Ovary (tissue), 7 donors: ENCODE measurements at regions not wholly inside any gene's neighbourhood (a gene's known extent, or its start where the extent isn't known, plus 50 kb on each side); places are given as distances from the start of the nearest gene placed in this dataset.

Experiments
- DNase-seq, 5 donors: peaks; one replicate each; pipeline ENCODE4 v3.0.0-alpha.2; 2019 to 2020
- H3K27ac ChIP-seq, 2 donors: fragments of 200-600 bp; one replicate each; pipeline versions ENCODE4 v1.5.1 to v1.8.0; 2019 to 2022
- H3K27me3 ChIP-seq: fragments of 200-600 bp; one replicate; pipeline ENCODE4 v1.8.0; 2022
- H3K36me3 ChIP-seq: fragments of 200-600 bp; sonication (generic); one replicate; pipeline ENCODE4 v1.5.1; 2019
- H3K4me1 ChIP-seq: one replicate; pipeline ENCODE4 v1.8.1; 2013; ENCODE audit warnings: mild to moderate bottlenecking, moderate library complexity; ENCODE audit not compliant: insufficient read depth
- H3K4me3 ChIP-seq: fragments of 200-600 bp; sonication (generic); one replicate; pipeline ENCODE4 v1.5.1; 2017
- H3K9me3 ChIP-seq, 2 donors: fragments of 200-600 bp in 1 of 2; sonication (generic) in 1 of 2; one replicate each; pipeline versions ENCODE4 v1.5.1 to v1.8.1; 2013 to 2019; ENCODE audit warnings: mild to moderate bottlenecking in 1 of 2, moderate library complexity in 1 of 2
- CTCF ChIP-seq, 3 donors: fragments of 450-650 bp in 2 of 3; fragments of 200-600 bp in 1 of 3; IDR thresholded peaks; one replicate each; pipeline versions ENCODE4 v1.5.1 to v1.8.0; 2016 to 2022; ENCODE audit warnings: antibody characterized with exemption in 3 of 3, mild to moderate bottlenecking in 1 of 3
- EP300 ChIP-seq: sonication (generic); formaldehyde crosslinking; IDR thresholded peaks from one replicate; pipeline ENCODE4 v1.6.1; 2017; ENCODE audit warnings: antibody characterized with exemption
- POLR2A ChIP-seq: fragments of 450-650 bp; IDR thresholded peaks from one replicate; pipeline ENCODE4 v1.6.1; 2017; ENCODE audit warnings: antibody characterized with exemption, mild to moderate bottlenecking, moderate library complexity
- WGBS, 3 donors: extraction: QIAGEN DNeasy Blood & Tissue Kit in 1 of 3; methylation state at CpG; one replicate each; pipeline versions ENCODE4 v1.1.5 to v1.1.7; 2013 to 2017; 5-methylcytosine and 5-hydroxymethylcytosine counted together
- intact Hi-C, 4 donors: fragments of 100-400 bp; cut with DNase I; formaldehyde crosslinking; loops; one replicate each; pipeline versions ENCODE4 v1.11.0 to v1.15.1; 2022 to 2023
- donor health status: DM: no; HTN: no; CAD: no; lungs with moderate emphysema.
- donor health status: DM: no; HTN: no; CAD: no.
- donor health status: Bipolar disorder and iron deficiency.
- donor health status: DM: no; HTN: no; CAD: no.
- donor health status: DM: yes; HTN: yes; CAD: no.

GRCh38 chr4:115323106-115323707 lies 209.8 kb upstream of the NDST4 start:
- H3K9me3 ChIP-seq, result no peaks in the 10 kb centered on the region
- intact Hi-C loops, result no loop called here
- no peak for DNase-seq
- no peaks in the 10 kb centered on the region for H3K27me3 ChIP-seq
- H3K4me3 ChIP-seq, result no peak overlapping the region
- no peaks in the 10 kb centered on the region for H3K4me1 ChIP-seq
- H3K36me3 ChIP-seq, result no peaks in the 10 kb centered on the region
- no peak overlapping the region for H3K27ac ChIP-seq
- TF ChIP-seq EP300 (no peak), POLR2A (no peak), CTCF (IDR thresholded peaks at IDR 0.05) (no peak)
- 50 to 60% (median 52%) methylated on average over 4 of the region's 4 CpGs for WGBS, 3 donors

GRCh38 chr4:115315182-115315581 lies 201.8 kb upstream of the NDST4 start:
- WGBS, 3 donors, result 94 to 96% (median 94%) methylated on average over 4 of the region's 4 CpGs
- Histone ChIP-seq H3K9me3 (no peaks in the 10 kb centered on the region), H3K4me3 (no peak overlapping the region), H3K27me3 (no peaks in the 10 kb centered on the region), H3K4me1 (no peaks in the 10 kb centered on the region), H3K36me3 (no peaks in the 10 kb centered on the region), H3K27ac (no peak overlapping the region)
- intact Hi-C loops, result no loop called here
- TF ChIP-seq POLR2A (no peak), EP300 (no peak), CTCF (IDR thresholded peaks at IDR 0.05) (no peak)
- DNase-seq, result no peak

GRCh38 chr4:115310641-115311040 lies 197.2 kb upstream of the NDST4 start:
- Histone ChIP-seq H3K4me1 (no peaks in the 10 kb centered on the region), H3K27me3 (no peaks in the 10 kb centered on the region), H3K9me3 (no peaks in the 10 kb centered on the region), H3K4me3 (no peak overlapping the region), H3K36me3 (no peaks in the 10 kb centered on the region), H3K27ac (no peak overlapping the region)
- DNase-seq, result no peak
- no peak for TF ChIP-seq POLR2A
- TF ChIP-seq EP300, result no peak
- TF ChIP-seq CTCF (IDR thresholded peaks at IDR 0.05), result no peak
- 26 to 36% (median 32%) methylated on average over 2 of the region's 2 CpGs for WGBS, 3 donors
- intact Hi-C loops, result no loop called here

GRCh38 chr4:115294717-115295116 lies 181.3 kb upstream of the NDST4 start:
- TF ChIP-seq POLR2A (no peak), EP300 (no peak), CTCF (IDR thresholded peaks at IDR 0.05) (no peak)
- WGBS, 3 donors, result 76 to 85% (median 84%) methylated on average over 1 of the region's 1 CpG
- H3K36me3 ChIP-seq, result no peaks in the 10 kb centered on the region

More at GRCh38 chr4:115294717-115295116, 181.3 kb upstream of the NDST4 start:
- intact Hi-C loops, result no loop called here
- no peaks in the 10 kb centered on the region for H3K9me3 ChIP-seq
- no peak overlapping the region for H3K27ac ChIP-seq
- H3K4me1 ChIP-seq, result no peaks in the 10 kb centered on the region
- no peak for DNase-seq
- H3K4me3 ChIP-seq, result no peak overlapping the region
- H3K27me3 ChIP-seq, result no peaks in the 10 kb centered on the region
